ENCODE measurements at regions not wholly inside any gene's neighbourhood (a gene's known extent, or its start where the extent isn't known, plus 50 kb on each side); places are given as distances from the start of the nearest gene placed in this dataset.

DNA sequence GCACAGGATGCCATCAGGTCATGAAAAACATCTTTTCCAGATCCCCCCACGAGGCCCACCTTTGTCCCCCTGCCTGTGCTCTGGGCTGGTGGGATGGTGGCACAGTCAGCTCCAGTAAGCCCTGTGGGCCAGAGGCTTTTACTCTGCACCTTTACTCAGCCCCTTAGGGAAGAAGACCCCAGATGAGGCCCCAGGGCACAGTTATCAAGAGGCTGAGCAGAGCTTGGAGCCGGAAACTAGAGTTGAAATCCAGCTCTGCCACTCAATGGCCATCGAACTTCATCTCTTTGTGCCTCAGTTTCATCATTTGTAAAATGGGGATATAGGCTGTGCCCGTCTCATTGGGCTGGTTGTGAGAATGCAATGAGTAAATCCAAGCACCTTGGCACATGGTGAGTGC is 81.7 kb upstream of the TOX2 start:
- TF ChIP-seq CTCF (IDR thresholded peaks at IDR 0.05; ENCODE audit: unreplicated experiment): no peak
- H3K9me3 Mint-ChIP-seq (ENCODE audit: unreplicated experiment): no peaks in the 10 kb centered on the region
- no peak for DNase-seq (ENCODE audit: low spot score)
- H3K4me3 Mint-ChIP-seq (ENCODE audit: unreplicated experiment): no peak overlapping the region
- H3K27ac Mint-ChIP-seq (ENCODE audit: unreplicated experiment): no peak overlapping the region
- H3K36me3 Mint-ChIP-seq (ENCODE audit: low read depth, unreplicated experiment): no peaks in the 10 kb centered on the region
- no peaks in the 10 kb centered on the region for H3K4me1 Mint-ChIP-seq (ENCODE audit: unreplicated experiment)
- peaks cover 7% of the 10 kb centered on the region for H3K27me3 Mint-ChIP-seq (ENCODE audit: unreplicated experiment)

GRCh38 chr20:43832096-43832816 is 82.4 kb upstream of the TOX2 start:
- DNase-seq (ENCODE audit: low spot score): no peak
- H3K27ac Mint-ChIP-seq (ENCODE audit: unreplicated experiment): no peak overlapping the region
- no peak overlapping the region for H3K4me3 Mint-ChIP-seq (ENCODE audit: unreplicated experiment)
- H3K27me3 Mint-ChIP-seq (ENCODE audit: unreplicated experiment): peaks cover 6% of the 10 kb centered on the region
- no peaks in the 10 kb centered on the region for H3K4me1 Mint-ChIP-seq (ENCODE audit: unreplicated experiment)
- no peaks in the 10 kb centered on the region for H3K9me3 Mint-ChIP-seq (ENCODE audit: unreplicated experiment)
- H3K36me3 Mint-ChIP-seq (ENCODE audit: low read depth, unreplicated experiment): no peaks in the 10 kb centered on the region
- TF ChIP-seq CTCF (IDR thresholded peaks at IDR 0.05; ENCODE audit: unreplicated experiment): no peak

DNA sequence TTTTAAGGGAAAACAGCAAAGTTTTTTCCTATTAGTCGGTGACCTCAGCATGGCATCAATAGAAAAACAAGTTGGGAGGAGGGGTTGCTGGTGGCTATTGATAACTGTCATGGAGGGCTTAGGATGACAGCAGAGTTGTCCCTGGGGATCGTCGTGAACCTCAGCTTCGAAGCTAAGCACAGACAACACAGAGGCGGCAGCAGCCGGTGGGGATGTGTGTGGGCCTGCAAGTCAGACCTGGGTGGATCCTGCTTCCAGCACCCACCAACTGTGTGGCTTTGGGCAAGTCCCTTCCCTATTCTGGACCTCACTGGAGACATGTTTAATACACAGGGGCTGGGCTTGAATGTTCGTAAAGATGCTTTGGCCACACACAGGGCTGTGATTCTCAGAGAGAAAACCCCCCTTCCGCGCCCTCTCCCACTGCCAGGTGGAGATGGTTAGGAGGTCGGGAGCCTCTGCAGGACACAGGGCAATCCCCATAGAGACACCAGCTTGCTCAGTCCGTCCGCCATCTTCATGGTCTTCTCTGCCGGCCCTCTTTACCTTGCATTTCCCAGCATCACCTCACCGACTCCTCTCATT is 83.1 kb upstream of the TOX2 start:
- Mint-ChIP-seq H3K36me3 (ENCODE audit: low read depth, unreplicated experiment) (no peaks in the 10 kb centered on the region), H3K4me3 (ENCODE audit: unreplicated experiment) (no peak overlapping the region), H3K4me1 (ENCODE audit: unreplicated experiment) (no peaks in the 10 kb centered on the region), H3K27me3 (ENCODE audit: unreplicated experiment) (peaks cover 6% of the 10 kb centered on the region), H3K9me3 (ENCODE audit: unreplicated experiment) (no peaks in the 10 kb centered on the region), H3K27ac (ENCODE audit: unreplicated experiment) (no peak overlapping the region)
- no peak for DNase-seq (ENCODE audit: low spot score)
- TF ChIP-seq CTCF (IDR thresholded peaks at IDR 0.05; ENCODE audit: unreplicated experiment): no peak

GRCh38 chr20:43830883-43831282 is 83.8 kb upstream of the TOX2 start:
- Mint-ChIP-seq H3K4me3 (ENCODE audit: unreplicated experiment) (no peak overlapping the region), H3K36me3 (ENCODE audit: low read depth, unreplicated experiment) (no peaks in the 10 kb centered on the region), H3K27me3 (ENCODE audit: unreplicated experiment) (peaks cover 6% of the 10 kb centered on the region), H3K27ac (ENCODE audit: unreplicated experiment) (no peak overlapping the region), H3K4me1 (ENCODE audit: unreplicated experiment) (no peaks in the 10 kb centered on the region), H3K9me3 (ENCODE audit: unreplicated experiment) (no peaks in the 10 kb centered on the region)
- no peak for TF ChIP-seq CTCF (IDR thresholded peaks at IDR 0.05; ENCODE audit: unreplicated experiment)
- DNase-seq (ENCODE audit: low spot score): no peak

GRCh38 chr20:43829951-43830690 is 84.5 kb upstream of the TOX2 start:
- Mint-ChIP-seq H3K4me1 (ENCODE audit: unreplicated experiment) (no peaks in the 10 kb centered on the region), H3K9me3 (ENCODE audit: unreplicated experiment) (no peaks in the 10 kb centered on the region), H3K4me3 (ENCODE audit: unreplicated experiment) (no peak overlapping the region), H3K27ac (ENCODE audit: unreplicated experiment) (no peak overlapping the region), H3K36me3 (ENCODE audit: low read depth, unreplicated experiment) (no peaks in the 10 kb centered on the region), H3K27me3 (ENCODE audit: unreplicated experiment) (peaks cover 7% of the 10 kb centered on the region)
- no peak for DNase-seq (ENCODE audit: low spot score)
- TF ChIP-seq CTCF (IDR thresholded peaks at IDR 0.05; ENCODE audit: unreplicated experiment): no peak

All from endothelial cell (in vitro differentiated cells).